Inflammatory macrophage treated with lipopolysaccharide for 1 hour (primary cell): ENCODE measurements at regions not wholly inside any gene's neighbourhood (a gene's known extent, or its start where the extent isn't known, plus 50 kb on each side); places are given as distances from the start of the nearest gene placed in this dataset.
"Not testable (repeated sequence)": the region's sequence is repeated elsewhere in the genome, so short reads cannot be mapped to it uniquely, and the experiment has no call there.

Experiments used
- DNase-seq, 2 donors: peaks; one replicate each; pipeline ENCODE4 v3.0.0-alpha.2; 2020 to 2022

- no peak for DNase-seq
Measured at GRCh38 chr1:194774535-194774934, 1588.1 kb upstream of the B3GALT2 start.

GRCh38 chr1:194755241-194755994 lies 1569.0 kb upstream of the B3GALT2 start:
- DNase-seq: no peak

- not testable (repeated sequence) for DNase-seq
Measured at GRCh38 chr1:194738843-194739242, 1552.4 kb upstream of the B3GALT2 start.

GRCh38 chr1:194734970-194735369 lies 1548.6 kb upstream of the B3GALT2 start:
- DNase-seq: no peak

- DNase-seq: no peak
Measured at GRCh38 chr1:194731025-194731424, 1544.6 kb upstream of the B3GALT2 start.

GRCh38 chr1:194730304-194730703 lies 1543.9 kb upstream of the B3GALT2 start:
- no peak for DNase-seq

- no peak for DNase-seq
Measured at GRCh38 chr1:194723067-194723466, 1536.7 kb upstream of the B3GALT2 start.

GRCh38 chr1:194717941-194718340 lies 1531.5 kb upstream of the B3GALT2 start:
- no peak for DNase-seq

- DNase-seq: no peak
Measured at GRCh38 chr1:194717334-194717733, 1530.9 kb upstream of the B3GALT2 start.

- no peak for DNase-seq
Measured at GRCh38 chr1:194710671-194711070, 1524.3 kb upstream of the B3GALT2 start.

GRCh38 chr1:194709439-194709838 lies 1523.0 kb upstream of the B3GALT2 start:
- no peak for DNase-seq

GRCh38 chr1:194707074-194707473 lies 1520.7 kb upstream of the B3GALT2 start:
- no peak for DNase-seq

- DNase-seq: no peak
Measured at GRCh38 chr1:194705123-194705854, 1518.9 kb upstream of the B3GALT2 start.

- no peak for DNase-seq
Measured at GRCh38 chr1:194698908-194699318, 1512.5 kb upstream of the B3GALT2 start.

GRCh38 chr1:194693244-194693643 lies 1506.8 kb upstream of the B3GALT2 start:
- DNase-seq: no peak

- no peak for DNase-seq
Measured at GRCh38 chr1:194684636-194685035, 1498.2 kb upstream of the B3GALT2 start.

- DNase-seq: no peak
Measured at GRCh38 chr1:194658090-194658439, 1471.7 kb upstream of the B3GALT2 start.

GRCh38 chr1:194654956-194655355 lies 1468.5 kb upstream of the B3GALT2 start:
- DNase-seq: no peak

GRCh38 chr1:194653385-194653784 lies 1467.0 kb upstream of the B3GALT2 start:
- DNase-seq: no peak

- DNase-seq: no peak
Measured at GRCh38 chr1:194647118-194647517, 1460.7 kb upstream of the B3GALT2 start.

- DNase-seq: no peak
Measured at GRCh38 chr1:194644528-194644927, 1458.1 kb upstream of the B3GALT2 start.

GRCh38 chr1:194640322-194640721 lies 1453.9 kb upstream of the B3GALT2 start:
- no peak for DNase-seq

GRCh38 chr1:194629011-194629410 lies 1442.6 kb upstream of the B3GALT2 start:
- DNase-seq: no peak

GRCh38 chr1:194624833-194625232 lies 1438.4 kb upstream of the B3GALT2 start:
- DNase-seq: no peak

GRCh38 chr1:194618101-194618500 lies 1431.7 kb upstream of the B3GALT2 start:
- no peak for DNase-seq
